Calu3 (cell line): ENCODE measurements at regions not wholly inside any gene's neighbourhood (a gene's known extent, or its start where the extent isn't known, plus 50 kb on each side); places are given as distances from the start of the nearest gene placed in this dataset.

ENCODE experiments used
- BruUV-seq: library from RNA; stranded (reverse); fragments of 400-500 nt; replicated peaks from 2 replicates; lab custom pipeline; 2021; lab: Mats Ljungman, UMichigan
- CTCF ChIA-PET: fragments of 300-600 bp; sonication (Branson Sonifier 250); formaldehyde crosslinking; loops from one replicate; lab custom pipeline; 2022; ENCODE audit warnings: antibody characterized with exemption; lab: Charles Lee
- DNase-seq: peaks from one replicate; pipeline ENCODE4 v3.0.0; 2022
- H3K27ac Mint-ChIP-seq: one replicate; pipeline ENCODE4 v1.8.0; 2022; ENCODE audit warnings: mixed read lengths; ENCODE audit not compliant: unreplicated experiment
- H3K27me3 Mint-ChIP-seq: one replicate; pipeline ENCODE4 v1.8.0; 2022; ENCODE audit warnings: mixed read lengths; ENCODE audit not compliant: unreplicated experiment
- H3K36me3 Mint-ChIP-seq: one replicate; pipeline ENCODE4 v1.8.0; 2022; ENCODE audit warnings: mild to moderate bottlenecking, moderate library complexity, mixed read lengths; ENCODE audit not compliant: insufficient read depth, unreplicated experiment
- H3K4me1 Mint-ChIP-seq: one replicate; pipeline ENCODE4 v1.8.0; 2022; ENCODE audit warnings: mild to moderate bottlenecking, low read depth, mixed read lengths; ENCODE audit not compliant: unreplicated experiment
- H3K4me3 Mint-ChIP-seq: one replicate; pipeline ENCODE4 v1.8.0; 2022; ENCODE audit warnings: mild to moderate bottlenecking, low read depth, moderate library complexity, mixed read lengths; ENCODE audit not compliant: unreplicated experiment
- H3K9me3 Mint-ChIP-seq: one replicate; pipeline ENCODE4 v1.8.0; 2022; ENCODE audit warnings: low read depth, mixed read lengths; ENCODE audit not compliant: unreplicated experiment
- intact Hi-C: fragments of 100-400 bp; cut with micrococcal nuclease; formaldehyde crosslinking; loops from one replicate; pipeline ENCODE4 v1.10.0; 2022; ENCODE audit not compliant: unreplicated experiment
- TF ChIP-seq, protein P1 (sequence below): fragments of 200-600 bp; IDR thresholded peaks from one replicate; pipeline ENCODE4 v1.8.0; 2022; ENCODE audit warnings: antibody characterized with exemption; ENCODE audit not compliant: unreplicated experiment

- no peaks in the 10 kb centered on the region for H3K36me3 Mint-ChIP-seq
- peaks cover 8% of the 10 kb centered on the region for H3K9me3 Mint-ChIP-seq
- H3K27ac Mint-ChIP-seq = no peak overlapping the region
- no TSS peak for BruUV-seq
- no peak overlapping the region for H3K4me3 Mint-ChIP-seq
- TF ChIP-seq, protein P1, sequence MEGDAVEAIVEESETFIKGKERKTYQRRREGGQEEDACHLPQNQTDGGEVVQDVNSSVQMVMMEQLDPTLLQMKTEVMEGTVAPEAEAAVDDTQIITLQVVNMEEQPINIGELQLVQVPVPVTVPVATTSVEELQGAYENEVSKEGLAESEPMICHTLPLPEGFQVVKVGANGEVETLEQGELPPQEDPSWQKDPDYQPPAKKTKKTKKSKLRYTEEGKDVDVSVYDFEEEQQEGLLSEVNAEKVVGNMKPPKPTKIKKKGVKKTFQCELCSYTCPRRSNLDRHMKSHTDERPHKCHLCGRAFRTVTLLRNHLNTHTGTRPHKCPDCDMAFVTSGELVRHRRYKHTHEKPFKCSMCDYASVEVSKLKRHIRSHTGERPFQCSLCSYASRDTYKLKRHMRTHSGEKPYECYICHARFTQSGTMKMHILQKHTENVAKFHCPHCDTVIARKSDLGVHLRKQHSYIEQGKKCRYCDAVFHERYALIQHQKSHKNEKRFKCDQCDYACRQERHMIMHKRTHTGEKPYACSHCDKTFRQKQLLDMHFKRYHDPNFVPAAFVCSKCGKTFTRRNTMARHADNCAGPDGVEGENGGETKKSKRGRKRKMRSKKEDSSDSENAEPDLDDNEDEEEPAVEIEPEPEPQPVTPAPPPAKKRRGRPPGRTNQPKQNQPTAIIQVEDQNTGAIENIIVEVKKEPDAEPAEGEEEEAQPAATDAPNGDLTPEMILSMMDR = no peak
- no peaks in the 10 kb centered on the region for H3K27me3 Mint-ChIP-seq
- intact Hi-C loops = no loop called here
- no peak for DNase-seq
- CTCF ChIA-PET = no interaction called here
- no peaks in the 10 kb centered on the region for H3K4me1 Mint-ChIP-seq
These were observed 293.3 kb upstream of the MKI67 start for GRCh38 chr10:128419466-128420019.

- Mint-ChIP-seq H3K27me3 (no peaks in the 10 kb centered on the region), H3K9me3 (peaks cover 16% of the 10 kb centered on the region), H3K4me3 (no peak overlapping the region), H3K36me3 (no peaks in the 10 kb centered on the region), H3K27ac (no peak overlapping the region), H3K4me1 (no peaks in the 10 kb centered on the region)
- no TSS peak for BruUV-seq
- TF ChIP-seq, protein P1 = no peak
- no peak for DNase-seq
- intact Hi-C loops = no loop called here
- CTCF ChIA-PET = no interaction called here
These were observed 294.4 kb upstream of the MKI67 start for GRCh38 chr10:128420623-128421022.

DNA sequence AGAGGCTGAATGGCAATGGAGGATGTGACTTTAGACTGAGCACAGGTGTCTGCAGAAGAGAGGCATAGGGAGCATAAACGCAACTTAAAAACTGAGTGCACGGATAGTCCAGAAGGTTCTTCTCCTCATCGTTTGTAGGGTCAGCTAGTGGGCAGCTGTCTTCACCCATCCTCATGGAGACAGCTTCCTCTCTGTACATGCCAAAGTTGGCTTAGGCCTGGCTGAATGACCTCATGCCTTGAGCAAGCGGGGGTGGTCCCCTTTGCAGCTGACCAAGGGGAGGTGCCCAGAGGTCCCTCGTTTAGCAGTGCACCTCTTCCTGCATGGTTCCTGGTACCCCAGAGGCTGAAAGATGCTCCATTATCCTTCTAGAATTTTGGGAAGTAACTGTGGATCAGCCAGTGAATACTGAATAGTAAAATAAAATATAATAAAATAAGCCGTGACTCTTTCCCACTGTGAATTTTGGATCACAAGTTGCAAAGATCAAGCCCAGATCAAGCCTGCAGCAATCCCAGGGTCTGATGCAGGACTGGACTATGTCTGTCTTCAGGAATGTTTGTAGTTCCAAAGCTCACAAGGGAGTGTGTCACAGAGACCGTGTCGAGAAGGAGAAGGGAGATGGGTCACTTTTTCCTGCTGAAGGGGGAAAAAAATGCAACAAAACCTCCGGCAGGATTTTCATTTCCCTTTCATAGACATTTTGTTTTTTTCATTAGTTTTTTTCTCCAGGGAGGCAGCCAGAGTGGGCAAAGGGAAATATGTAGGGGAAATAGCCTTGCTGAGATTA lies 295.3 kb upstream of the MKI67 start:
- Mint-ChIP-seq H3K4me3 (no peak overlapping the region), H3K27ac (no peak overlapping the region), H3K4me1 (no peaks in the 10 kb centered on the region), H3K27me3 (no peaks in the 10 kb centered on the region), H3K36me3 (no peaks in the 10 kb centered on the region), H3K9me3 (peaks cover 16% of the 10 kb centered on the region)
- no TSS peak for BruUV-seq
- DNase-seq = no peak
- CTCF ChIA-PET = no interaction called here
- TF ChIP-seq, protein P1 = no peak
- intact Hi-C loops = no loop called here

DNA sequence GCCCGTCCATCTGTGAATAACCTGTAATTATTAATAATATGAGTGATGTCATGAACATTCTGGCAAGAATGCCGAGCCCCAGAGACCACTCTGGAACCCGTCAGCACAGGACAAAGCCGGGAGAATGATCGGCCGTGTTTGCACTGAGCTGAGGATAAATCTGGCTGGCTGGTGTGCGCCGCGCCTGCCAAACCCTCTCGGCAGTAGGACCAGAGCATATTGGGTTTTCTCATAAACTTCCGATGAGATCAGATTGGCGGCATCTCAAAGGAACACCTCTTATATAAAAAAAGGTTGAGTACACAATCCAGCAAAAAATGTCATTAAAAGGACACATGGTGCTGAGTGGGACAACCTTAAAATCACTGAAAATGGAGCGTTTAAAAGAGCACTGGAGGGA lies 296.0 kb upstream of the MKI67 start:
- H3K27ac Mint-ChIP-seq = no peak overlapping the region
- no peak for DNase-seq
- peaks cover 16% of the 10 kb centered on the region for H3K9me3 Mint-ChIP-seq
- intact Hi-C loops = no loop called here
- BruUV-seq = no TSS peak
- H3K27me3 Mint-ChIP-seq = no peaks in the 10 kb centered on the region
- TF ChIP-seq, protein P1 = no peak
- H3K4me3 Mint-ChIP-seq = no peak overlapping the region
- CTCF ChIA-PET = interaction anchor here (0.6 kb wide), 1 partner anchor 637 kb away, joined by 7 read pairs; no protein-coding TSS in a partner anchor
- no peaks in the 10 kb centered on the region for H3K4me1 Mint-ChIP-seq
- no peaks in the 10 kb centered on the region for H3K36me3 Mint-ChIP-seq
